HepG2 (cell line): ENCODE measurements at regions not wholly inside any gene's neighbourhood (a gene's known extent, or its start where the extent isn't known, plus 50 kb on each side); places are given as distances from the start of the nearest gene placed in this dataset.

Experiments
- ATF4 ChIP-seq, 2 experiments: fragments of 450-650 bp in 1 of 2; sonication (generic) in 1 of 2; formaldehyde crosslinking; IDR thresholded peaks; 2 replicates each; pipeline versions ENCODE4 v1.5.0 to v1.8.0; 2020 to 2022; ENCODE audit warnings: mild to moderate bottlenecking in 1 of 2, missing genetic modification reagents in 1 of 2
- ELF4 ChIP-seq: sonication (generic); formaldehyde crosslinking; IDR thresholded peaks from 2 replicates; pipeline ENCODE4 v1.5.0; 2020; ENCODE audit warnings: missing genetic modification reagents, mild to moderate bottlenecking, moderate library complexity, borderline replicate concordance
- EP300 ChIP-seq, 3 experiments: sonication (generic) in 1 of 3; formaldehyde crosslinking in 1 of 3; IDR thresholded peaks; 2 replicates each; pipeline versions ENCODE4 v1.5.1 to v1.6.1; 2011 to 2020; ENCODE audit warnings: low read depth in 2 of 3, low read length in 2 of 3, borderline replicate concordance in 1 of 3, improper control_type of control experiment in 1 of 3, mild to moderate bottlenecking in 1 of 3, missing genetic modification reagents in 1 of 3, moderate library complexity in 1 of 3
- HINFP ChIP-seq: sonication (generic); formaldehyde crosslinking; IDR thresholded peaks from 2 replicates; pipeline ENCODE4 v1.4.0; 2020; ENCODE audit warnings: low read depth, mild to moderate bottlenecking, missing genetic modification reagents
- ISL2 ChIP-seq: sonication (generic); formaldehyde crosslinking; IDR thresholded peaks from 2 replicates; pipeline ENCODE4 v1.5.0; 2020; ENCODE audit warnings: missing genetic modification reagents
- KDM2A ChIP-seq: sonication (generic); formaldehyde crosslinking; IDR thresholded peaks from 2 replicates; pipeline ENCODE4 v1.4.0; 2020; ENCODE audit warnings: low read depth, missing genetic modification reagents, borderline replicate concordance
- MAX ChIP-seq: IDR thresholded peaks from 2 replicates; pipeline ENCODE4 v1.6.1; 2012; ENCODE audit warnings: inconsistent platforms
- PATZ1 ChIP-seq: sonication (generic); formaldehyde crosslinking; IDR thresholded peaks from 2 replicates; pipeline ENCODE4 v1.4.0; 2020; ENCODE audit warnings: missing genetic modification reagents
- PCBP2 ChIP-seq: fragments of 200-400 bp; formaldehyde crosslinking; optimal IDR thresholded peaks from 2 replicates; pipeline ENCODE3; 2018; ENCODE audit warnings: low read length, low read depth; ENCODE audit not compliant: poor library complexity, severe bottlenecking
- POLR2A ChIP-seq, 2 experiments: IDR thresholded peaks; 2 replicates each; pipeline ENCODE4 v1.6.1; 2011; ENCODE audit warnings: low read depth in 2 of 2, low read length in 2 of 2, mild to moderate bottlenecking in 1 of 2, moderate library complexity in 1 of 2; ENCODE audit not compliant: insufficient read depth in 1 of 2
- USF2 ChIP-seq, 2 experiments: sonication (generic) in 1 of 2; formaldehyde crosslinking in 1 of 2; IDR thresholded peaks; 2 replicates each; pipeline versions ENCODE4 v1.5.1 to v1.6.1; 2011 to 2020; ENCODE audit warnings: borderline replicate concordance in 1 of 2, low read depth in 1 of 2, low read length in 1 of 2, mild to moderate bottlenecking in 1 of 2, missing genetic modification reagents in 1 of 2, moderate library complexity in 1 of 2
- ZBTB39 ChIP-seq: sonication (generic); formaldehyde crosslinking; IDR thresholded peaks from 2 replicates; pipeline ENCODE4 v1.5.0; 2020; ENCODE audit warnings: missing genetic modification reagents
- ZFYVE20 ChIP-seq: sonication (generic); formaldehyde crosslinking; IDR thresholded peaks from 2 replicates; pipeline ENCODE4 v1.8.0; 2023; ENCODE audit warnings: low read depth, mild to moderate bottlenecking, moderate library complexity, missing genetic modification reagents, borderline replicate concordance
- ZNF550 ChIP-seq: sonication (generic); formaldehyde crosslinking; IDR thresholded peaks from 2 replicates; pipeline ENCODE4 v1.4.0; 2020; ENCODE audit warnings: mild to moderate bottlenecking, missing genetic modification reagents, borderline replicate concordance
- ZNF569 ChIP-seq: sonication (generic); formaldehyde crosslinking; IDR thresholded peaks from 2 replicates; pipeline ENCODE4 v1.5.0; 2020; ENCODE audit warnings: mild to moderate bottlenecking, missing genetic modification reagents, moderate library complexity, borderline replicate concordance
- ZNF616 ChIP-seq: sonication (generic); formaldehyde crosslinking; IDR thresholded peaks from 2 replicates; pipeline ENCODE4 v1.5.0; 2020; ENCODE audit warnings: low read depth, mild to moderate bottlenecking, missing genetic modification reagents
- ZNF768 ChIP-seq: sonication (generic); formaldehyde crosslinking; IDR thresholded peaks from 2 replicates; pipeline ENCODE4 v1.4.0; 2020; ENCODE audit warnings: missing genetic modification reagents

GRCh38 chr21:38965910-38966504 is 160.3 kb downstream of the ETS2 start (continued):
- TF ChIP-seq PCBP2 (no peak), MAX (peak; percentile 93), ISL2 (CRISPR knock-in tag) (peak; percentile 49), ATF4 (CRISPR knock-in tag; IDR thresholded peaks at IDR 0.05) (peak in 1 of 2 experiments; percentile 97; a peak in 2 of 4 replicates), ZFYVE20 (CRISPR knock-in tag) (no peak), ZNF616 (CRISPR knock-in tag) (no peak), ZNF550 (CRISPR knock-in tag) (no peak), ZBTB39 (CRISPR knock-in tag) (no peak), KDM2A (CRISPR knock-in tag) (peak; percentile 66), ZNF569 (CRISPR knock-in tag) (no peak), USF2 (IDR thresholded peaks at IDR 0.05; ENCODE audit: low read depth, low read length) (peak; percentile 96), USF2 (CRISPR knock-in tag; IDR thresholded peaks at IDR 0.05; ENCODE audit: borderline replicate concordance) (peak; percentile 98; the same call in 1 of the 2 replicates), ELF4 (0 out of 2 replicates have a peak, but pooled peaks have one; percentile 31), POLR2A (IDR thresholded peaks at IDR 0.05; ENCODE audit: insufficient read depth in 1 of 2, low read depth in 2 of 2, low read length in 2 of 2) (peak; percentile 65 to 89), ZNF768 (CRISPR knock-in tag) (0 out of 2 replicates have a peak, but pooled peaks have one; percentile 32), HINFP (CRISPR knock-in tag) (no peak), EP300 (IDR thresholded peaks at IDR 0.05; ENCODE audit: low read depth in 2 of 2, low read length in 2 of 2) (peak in 1 of 2 experiments; percentile 82; a peak in 2 of 4 replicates), EP300 (CRISPR knock-in tag; IDR thresholded peaks at IDR 0.05; ENCODE audit: borderline replicate concordance) (peak; percentile 46; the same call in 1 of the 2 replicates), PATZ1 (CRISPR knock-in tag) (peak; percentile 17; the same call in 1 of the 2 replicates)
